ENCODE measurements at regions not wholly inside any gene's neighbourhood (a gene's known extent, or its start where the extent isn't known, plus 50 kb on each side); places are given as distances from the start of the nearest gene placed in this dataset.

DNA sequence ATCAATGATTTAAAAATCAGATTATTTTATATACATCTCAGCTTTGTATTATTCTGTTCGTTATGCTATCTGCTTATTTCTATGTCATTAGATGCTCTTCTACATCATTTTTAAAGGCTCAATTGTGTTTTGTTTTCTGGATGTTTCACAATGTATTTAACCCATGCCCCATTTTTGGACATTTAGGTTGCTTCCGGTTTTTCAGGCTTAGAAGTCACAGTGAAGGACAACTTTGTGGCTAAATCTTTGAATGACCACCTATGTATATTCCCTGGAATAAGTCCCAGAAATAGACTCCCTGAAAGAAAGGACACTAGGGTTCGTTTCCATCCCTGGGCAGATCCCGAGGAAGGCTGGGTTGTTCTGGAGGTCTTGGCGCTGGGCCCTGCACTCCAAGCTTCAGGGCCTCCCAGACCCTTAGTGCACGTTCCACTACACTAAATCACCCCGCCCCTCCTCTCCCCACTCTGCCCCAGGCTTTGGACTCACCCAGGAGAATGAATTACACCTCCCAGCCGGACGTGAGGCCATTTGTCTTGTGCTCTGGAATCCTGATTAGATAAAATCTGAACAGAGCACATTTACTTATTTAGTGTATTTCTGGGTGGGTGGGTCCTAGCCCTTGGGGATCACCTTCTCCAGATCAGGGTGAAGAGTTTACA, 188.2 kb downstream of the ZFP36L2 start:
- TF ChIP-seq, protein P1, sequence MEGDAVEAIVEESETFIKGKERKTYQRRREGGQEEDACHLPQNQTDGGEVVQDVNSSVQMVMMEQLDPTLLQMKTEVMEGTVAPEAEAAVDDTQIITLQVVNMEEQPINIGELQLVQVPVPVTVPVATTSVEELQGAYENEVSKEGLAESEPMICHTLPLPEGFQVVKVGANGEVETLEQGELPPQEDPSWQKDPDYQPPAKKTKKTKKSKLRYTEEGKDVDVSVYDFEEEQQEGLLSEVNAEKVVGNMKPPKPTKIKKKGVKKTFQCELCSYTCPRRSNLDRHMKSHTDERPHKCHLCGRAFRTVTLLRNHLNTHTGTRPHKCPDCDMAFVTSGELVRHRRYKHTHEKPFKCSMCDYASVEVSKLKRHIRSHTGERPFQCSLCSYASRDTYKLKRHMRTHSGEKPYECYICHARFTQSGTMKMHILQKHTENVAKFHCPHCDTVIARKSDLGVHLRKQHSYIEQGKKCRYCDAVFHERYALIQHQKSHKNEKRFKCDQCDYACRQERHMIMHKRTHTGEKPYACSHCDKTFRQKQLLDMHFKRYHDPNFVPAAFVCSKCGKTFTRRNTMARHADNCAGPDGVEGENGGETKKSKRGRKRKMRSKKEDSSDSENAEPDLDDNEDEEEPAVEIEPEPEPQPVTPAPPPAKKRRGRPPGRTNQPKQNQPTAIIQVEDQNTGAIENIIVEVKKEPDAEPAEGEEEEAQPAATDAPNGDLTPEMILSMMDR (IDR thresholded peaks at IDR 0.05; ENCODE audit: low read depth, low read length) = no peak
- TF ChIP-seq POLR2A (IDR thresholded peaks at IDR 0.05; ENCODE audit: extremely low read depth, insufficient read length) = no peak
